HG02623 (cell line): ENCODE measurements at regions not wholly inside any gene's neighbourhood (a gene's known extent, or its start where the extent isn't known, plus 50 kb on each side); places are given as distances from the start of the nearest gene placed in this dataset.

Experiments used
- ATAC-seq: cut with Tn5 transposase; IDR thresholded peaks from one replicate; pipeline ENCODE4 v1.9.1; 2021; ENCODE audit warnings: moderate library complexity; ENCODE audit not compliant: unreplicated experiment

DNA sequence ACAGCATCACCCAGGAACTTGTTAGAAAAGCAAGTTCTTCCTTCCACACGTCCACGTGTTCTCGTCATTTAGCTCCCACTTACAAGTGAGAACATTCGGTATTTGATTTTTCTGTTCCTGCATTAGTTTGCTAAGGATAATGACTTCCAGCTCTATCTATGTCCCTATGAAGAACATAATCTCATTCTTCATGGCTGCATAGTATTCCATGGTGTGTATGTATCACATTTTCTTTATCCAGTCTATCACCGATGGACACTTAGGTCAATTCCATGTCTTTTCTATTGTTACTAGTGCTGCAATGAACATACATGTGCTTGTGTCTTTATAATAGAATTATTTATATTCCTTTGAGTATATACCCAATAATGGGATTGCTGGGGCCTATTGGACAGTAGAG lies 368.7 kb upstream of the RUNX1 start:
- no peak for ATAC-seq

DNA sequence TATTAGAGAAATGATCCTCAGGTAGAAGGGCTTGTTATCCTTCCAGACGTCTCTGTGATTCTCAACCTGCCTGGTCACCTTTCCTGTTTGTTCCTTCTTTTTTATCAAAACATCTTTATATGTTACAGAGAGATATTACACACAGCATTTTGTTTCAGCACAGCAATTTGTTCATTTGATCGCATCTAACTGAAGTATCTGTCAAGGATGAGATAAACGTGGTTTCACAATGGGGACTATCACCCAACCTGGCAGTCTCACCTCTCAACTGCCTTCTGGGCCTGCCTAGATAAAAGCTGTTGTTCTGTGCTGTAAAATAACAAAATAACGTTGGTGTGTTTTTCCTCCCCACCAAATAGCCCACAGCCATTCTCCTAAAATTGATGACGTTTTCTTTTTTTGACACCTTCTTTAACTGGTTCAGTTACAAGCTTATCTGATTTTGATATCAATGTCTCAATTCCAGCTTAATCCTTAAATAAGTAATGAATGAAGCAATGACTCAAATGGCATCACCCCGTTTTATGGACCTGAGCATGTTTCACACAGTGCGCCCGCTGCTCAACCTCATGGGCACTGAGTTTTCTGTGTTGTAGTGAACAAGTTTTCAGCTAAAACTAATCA lies 367.9 kb upstream of the RUNX1 start:
- ATAC-seq: no peak

DNA sequence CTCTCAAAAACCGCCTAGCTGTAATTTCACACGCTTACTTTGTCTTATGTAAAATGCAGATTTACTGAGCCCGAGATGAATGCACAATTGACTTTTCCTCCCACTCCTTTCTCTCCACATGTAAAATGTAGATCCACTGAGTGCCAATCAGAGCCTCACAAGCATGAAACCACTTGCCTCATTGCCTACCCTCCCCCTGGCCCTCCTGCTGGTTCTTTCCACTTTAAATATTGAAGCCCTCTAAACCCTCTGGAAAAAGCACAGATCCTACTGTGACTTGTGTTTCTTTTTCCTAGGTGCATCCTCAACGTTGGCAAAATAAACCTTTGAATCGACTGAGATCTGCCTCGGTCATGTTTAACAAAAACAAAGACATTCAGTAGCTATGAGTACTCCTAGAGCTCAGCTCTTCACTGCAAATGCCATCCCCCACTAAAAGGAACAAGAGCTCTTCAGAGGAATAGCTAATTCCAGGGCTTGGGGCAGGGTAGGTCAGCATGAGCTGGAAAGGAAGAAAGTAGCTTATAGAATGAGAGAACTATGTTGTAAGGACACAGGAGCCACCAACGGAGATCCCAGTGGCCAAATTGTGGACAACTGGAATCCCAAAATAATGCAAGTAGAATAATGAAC lies 365.5 kb upstream of the RUNX1 start:
- ATAC-seq: no peak

DNA sequence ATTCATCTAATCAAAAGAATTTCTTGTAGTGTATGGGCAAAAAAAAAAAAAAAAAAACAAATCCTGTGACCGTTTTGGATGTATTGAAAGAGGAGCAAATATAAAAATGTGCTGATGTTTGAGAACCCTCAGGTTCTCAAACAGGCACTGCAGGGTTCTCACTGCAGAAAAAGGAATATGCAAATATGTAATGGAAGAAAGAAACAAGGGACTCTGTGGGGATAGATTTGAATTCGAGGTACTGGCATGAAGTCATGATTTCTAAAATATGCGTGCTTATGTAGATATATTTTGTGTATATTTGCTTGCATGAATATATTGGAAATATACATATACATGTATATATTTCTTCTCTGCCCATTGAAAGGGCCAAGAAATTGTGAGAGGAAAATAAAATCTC lies 365.0 kb upstream of the RUNX1 start:
- no peak for ATAC-seq

DNA sequence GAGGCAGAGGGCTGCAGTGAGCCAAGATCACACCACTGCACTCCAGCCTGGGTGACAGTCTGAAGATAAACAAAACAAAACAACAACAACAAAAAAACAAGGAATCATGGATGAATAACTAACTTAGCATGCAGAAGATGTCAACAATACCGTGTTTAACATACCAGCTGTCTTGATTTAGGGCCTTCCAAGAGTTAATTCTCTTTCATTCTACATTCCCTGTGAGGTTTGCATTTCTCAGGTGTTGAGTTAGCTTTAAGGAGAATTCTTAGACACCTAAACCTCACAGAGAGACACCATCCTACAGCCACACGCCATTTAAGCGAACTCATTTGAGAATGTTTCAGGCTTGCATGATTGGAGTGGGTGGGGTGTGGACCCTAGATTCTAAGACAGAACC lies 363.1 kb upstream of the RUNX1 start:
- no peak for ATAC-seq

DNA sequence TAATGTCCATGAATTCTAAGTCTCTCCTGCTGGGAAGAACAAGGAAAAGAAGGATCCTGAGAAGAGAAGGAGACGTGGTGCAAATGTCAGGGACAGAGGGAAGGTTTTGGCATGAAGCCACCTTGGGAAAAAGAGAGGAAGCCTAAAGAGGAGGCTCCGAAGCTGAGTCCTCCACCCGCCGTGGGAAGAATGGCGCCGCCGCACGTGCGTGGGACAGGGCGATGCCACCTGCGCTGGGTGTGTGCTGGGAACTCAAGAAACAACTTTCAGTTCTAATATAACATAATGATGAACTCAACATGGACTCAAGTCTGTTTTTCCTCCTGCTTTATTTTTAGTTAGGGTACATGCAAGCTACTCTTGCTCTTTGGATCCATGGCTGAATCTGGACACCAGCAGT lies 362.3 kb upstream of the RUNX1 start:
- ATAC-seq: no peak

DNA sequence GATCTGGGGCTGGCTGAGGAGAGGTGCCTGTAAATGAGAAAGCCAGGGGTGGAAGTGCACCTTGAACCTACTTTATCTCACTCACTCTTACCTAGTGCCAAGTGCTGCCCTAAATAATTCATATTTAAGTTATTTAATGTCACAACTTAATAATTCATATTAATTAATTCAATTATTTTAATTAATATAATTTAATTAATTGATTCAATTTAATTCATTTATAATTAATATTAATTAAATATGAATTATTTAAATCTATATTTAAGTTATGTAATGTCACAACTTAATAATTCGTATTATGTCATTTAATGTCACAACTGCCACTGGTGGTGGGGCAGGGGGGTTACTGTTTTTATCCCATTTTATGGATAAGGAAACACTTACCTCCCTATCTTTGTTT lies 361.6 kb upstream of the RUNX1 start:
- ATAC-seq: no peak

DNA sequence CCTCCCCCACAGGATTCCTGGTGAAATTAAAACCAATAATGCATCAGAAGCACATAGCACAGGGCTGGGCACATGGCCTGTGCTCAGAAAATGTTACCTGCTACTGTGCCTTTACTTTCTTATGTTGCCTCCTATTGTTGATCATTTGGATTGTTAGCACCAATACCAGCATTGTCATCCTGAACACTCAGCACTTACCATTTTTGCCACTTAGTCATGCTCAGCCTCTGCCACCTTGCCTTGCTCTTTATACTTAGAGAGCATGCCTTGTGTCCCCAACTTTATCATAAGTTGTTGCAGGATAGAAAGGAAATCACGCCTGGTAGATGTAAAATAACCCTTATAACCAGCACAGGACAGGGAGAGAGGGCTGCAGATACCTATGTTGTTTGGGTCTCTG lies 361.0 kb upstream of the RUNX1 start:
- ATAC-seq: no peak

DNA sequence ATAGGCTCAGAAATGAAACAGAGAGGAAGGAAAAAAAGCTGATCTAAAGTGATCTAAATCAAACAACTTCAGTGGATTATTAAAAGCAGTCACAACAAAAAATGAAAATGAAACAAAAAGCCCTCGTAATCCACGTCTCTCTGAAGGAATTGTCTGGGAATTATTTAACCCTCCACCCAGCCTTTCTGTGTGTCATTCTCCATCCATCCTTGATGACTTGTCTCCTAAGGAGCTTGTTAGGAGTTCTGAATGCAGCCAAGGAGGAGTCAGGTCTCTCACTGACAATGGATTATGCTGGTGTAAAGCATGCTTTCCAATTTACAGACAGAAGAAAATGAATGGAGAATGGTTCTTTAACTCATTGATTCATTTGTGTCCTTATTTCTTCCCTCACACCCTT lies 359.3 kb upstream of the RUNX1 start:
- ATAC-seq: no peak

DNA sequence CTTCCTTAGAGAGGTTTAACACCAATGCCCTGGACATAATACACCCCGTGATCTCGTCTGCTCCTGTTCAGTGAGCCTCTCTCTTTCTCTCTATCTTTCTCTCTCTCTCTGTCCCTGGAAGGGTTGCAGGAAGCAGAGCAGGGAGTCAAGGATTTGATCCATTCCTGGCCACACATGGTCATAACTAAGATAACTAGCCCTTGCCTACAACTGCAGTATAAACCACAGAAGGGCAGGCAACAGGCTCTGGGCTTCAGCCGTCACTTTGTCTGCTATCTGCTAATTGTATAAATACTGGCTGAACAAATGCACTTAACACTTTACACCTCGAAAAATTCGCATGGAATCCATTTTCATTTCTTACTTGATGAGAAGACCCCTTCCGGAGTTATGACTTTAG lies 357.5 kb upstream of the RUNX1 start:
- ATAC-seq: no peak

DNA sequence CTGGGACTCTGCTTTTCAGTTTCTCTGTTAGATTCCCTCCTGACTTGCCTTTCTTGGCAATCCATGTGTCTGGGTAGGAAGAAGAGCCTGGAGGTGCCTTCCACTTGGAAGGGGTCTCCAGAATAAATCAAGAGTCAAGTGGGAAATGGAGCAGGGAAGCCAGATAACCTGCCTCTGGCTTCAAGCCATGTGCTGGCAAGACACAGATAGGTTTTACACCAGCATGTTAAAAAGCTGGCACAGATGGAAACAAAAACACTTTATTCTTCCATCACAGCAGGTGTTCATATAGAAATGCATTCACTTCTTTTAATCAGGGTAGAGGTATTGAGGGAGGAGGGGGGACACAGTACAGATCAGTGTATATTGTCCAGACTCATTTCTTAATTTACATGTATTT lies 356.9 kb upstream of the RUNX1 start:
- ATAC-seq: no peak

DNA sequence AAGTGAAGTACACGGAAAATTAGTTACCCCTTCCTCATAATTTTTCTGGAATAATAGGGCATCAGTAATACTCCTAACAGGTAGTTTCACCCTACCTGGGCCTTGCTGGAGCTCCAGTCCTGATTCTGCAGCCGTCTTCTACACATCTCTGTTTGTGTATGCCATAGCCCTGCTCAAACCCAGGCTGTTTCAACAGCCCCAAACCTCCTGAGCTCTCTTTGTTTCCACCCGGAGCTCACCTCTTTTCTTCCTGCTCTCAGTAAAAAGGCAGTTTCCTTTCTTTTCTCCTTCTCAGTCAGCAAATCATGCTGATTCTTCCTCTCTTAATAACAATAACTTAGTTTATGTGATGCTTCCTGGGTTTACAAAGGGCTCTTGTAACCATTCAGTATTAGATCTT lies 355.1 kb upstream of the RUNX1 start:
- ATAC-seq: no peak

DNA sequence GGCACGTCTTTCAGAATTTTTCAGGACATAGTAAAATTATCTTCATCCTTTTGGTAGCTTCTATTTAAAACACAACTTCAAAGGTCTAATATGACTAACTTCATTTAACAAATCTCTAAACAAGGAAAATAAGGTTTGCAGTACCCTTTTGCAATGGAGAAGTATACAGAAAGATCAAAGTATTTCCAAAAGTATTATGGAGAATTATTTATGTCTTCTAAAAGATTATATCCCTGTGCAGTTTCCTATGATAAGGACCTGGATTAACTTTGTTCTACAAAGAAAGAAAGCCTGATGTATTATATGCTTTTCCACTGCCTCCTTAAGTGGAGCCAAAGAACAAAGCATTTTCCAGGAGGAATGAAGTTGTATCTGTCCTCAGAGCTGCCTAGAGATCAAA lies 353.0 kb upstream of the RUNX1 start:
- ATAC-seq: no peak

DNA sequence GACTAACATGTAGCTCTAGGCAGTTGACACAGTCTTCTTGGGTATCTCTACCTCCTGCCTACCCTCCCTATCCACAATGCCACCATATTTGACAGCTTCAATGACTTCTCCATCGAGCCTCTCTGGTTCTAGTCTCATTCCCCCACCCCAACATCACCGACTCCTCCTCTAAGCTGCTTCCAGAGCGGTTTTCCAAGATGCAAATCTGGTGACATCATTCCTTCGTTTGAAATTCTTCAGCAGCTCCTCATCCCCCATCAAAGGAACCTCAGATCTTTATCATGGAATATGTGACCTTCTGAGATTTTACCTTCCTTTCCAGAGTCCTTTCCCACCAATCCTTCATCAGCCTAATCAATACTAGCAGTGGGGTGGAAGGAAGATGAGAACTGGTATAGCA lies 352.4 kb upstream of the RUNX1 start:
- ATAC-seq: no peak

DNA sequence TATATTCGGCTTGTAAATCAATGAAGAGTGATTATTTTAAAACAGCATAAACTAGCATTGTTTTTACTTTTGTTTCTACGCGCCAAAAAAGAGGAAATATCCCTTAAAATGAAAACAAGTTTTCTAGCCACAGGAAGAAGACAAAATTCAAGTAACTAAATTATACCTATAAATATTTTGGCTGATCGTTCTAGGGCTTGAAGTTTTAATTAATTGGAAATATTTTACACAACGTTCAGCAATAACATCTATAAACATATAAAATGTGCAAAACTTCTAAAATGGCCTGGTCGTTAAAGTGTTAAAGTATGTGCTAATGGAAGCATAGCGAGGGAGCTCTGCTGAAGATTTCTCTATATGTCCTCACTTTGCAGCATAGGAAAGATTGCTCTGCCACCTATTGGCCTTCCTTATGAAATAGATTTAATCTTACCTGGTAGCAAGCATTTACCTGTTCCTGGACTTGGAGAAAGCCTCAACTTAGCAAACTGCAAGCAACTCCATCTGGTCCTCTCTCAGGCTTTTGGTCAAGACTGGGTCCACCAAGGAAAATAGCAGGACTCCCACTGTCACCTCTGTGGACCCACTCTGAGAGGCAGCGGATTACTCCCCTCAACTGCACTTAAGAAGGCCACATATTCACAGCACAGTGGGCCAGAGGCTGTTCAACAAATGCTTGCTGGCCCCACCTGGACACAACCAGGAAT lies 351.3 kb upstream of the RUNX1 start:
- no peak for ATAC-seq

DNA sequence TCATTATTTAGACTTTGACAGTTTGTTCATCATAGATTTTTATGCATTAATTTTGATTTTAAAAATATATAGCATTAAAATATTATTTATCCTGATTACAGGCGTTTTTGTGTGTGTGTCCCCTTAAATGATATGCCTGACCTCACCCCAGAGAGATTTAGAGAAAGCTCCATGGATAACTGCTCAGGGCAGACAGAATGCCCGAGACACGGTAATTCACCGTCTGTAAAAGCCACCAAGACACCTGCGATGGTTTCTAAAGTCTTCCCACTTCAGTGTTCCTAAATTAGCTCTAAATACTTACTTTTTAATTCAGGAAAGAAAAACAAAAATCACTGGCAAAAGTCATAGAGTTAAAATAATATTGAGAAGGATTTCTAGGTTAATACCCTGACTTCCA lies 350.6 kb upstream of the RUNX1 start:
- no peak for ATAC-seq

DNA sequence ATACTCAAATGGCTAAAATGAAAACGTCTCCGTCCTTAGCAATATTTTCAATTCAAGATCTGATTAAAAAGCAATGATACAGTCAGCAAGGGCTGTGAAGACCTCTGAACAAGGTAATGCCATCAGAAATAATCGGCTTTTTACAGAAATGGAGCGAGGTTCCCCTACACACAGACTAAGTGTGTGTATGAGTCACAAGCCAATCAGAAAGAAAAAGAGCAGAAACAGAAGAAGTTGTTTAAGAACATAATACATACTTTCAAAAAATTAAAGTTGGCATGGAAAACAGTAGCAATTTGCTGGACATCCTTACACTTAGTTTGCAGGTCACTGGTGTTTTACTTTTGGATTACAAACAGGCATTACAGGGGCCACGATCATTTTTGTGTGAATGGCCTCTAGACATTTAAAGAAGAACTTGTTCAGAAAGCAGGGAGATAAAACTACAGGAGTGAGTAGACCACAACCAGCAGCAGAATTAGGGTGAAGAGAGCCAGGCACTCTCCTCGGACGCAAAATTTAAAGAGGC lies 350.0 kb upstream of the RUNX1 start:
- no peak for ATAC-seq

DNA sequence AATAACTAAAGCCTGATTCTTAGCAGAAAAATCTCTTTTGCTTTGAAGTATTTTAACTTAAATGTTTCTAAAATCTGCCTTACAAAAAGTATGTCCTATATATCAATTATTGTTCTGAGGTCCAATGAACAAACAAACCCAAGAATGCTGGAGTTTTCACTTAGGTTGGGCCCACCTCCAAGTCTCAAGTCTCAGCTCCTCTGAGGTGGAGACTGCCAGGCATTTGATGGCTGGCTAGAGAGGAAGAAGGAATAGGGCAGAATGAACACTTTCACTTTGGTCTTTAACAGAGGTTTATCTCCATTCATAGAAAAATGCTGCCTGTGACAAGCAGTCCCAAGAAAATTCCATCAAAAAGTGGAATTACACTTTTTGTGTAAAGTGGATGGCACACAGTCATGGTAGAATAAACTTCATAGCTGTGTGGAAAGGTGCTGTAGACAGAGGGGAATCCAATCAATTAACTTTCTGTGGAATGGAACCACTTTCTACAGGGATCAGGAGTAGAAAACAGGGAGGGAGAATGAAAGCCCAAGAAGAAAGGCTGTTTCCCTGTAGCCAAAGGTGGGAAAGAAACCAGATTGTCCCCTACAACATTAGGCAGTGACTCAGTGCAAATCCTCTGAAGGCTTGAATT lies 349.4 kb upstream of the RUNX1 start:
- ATAC-seq: no peak

DNA sequence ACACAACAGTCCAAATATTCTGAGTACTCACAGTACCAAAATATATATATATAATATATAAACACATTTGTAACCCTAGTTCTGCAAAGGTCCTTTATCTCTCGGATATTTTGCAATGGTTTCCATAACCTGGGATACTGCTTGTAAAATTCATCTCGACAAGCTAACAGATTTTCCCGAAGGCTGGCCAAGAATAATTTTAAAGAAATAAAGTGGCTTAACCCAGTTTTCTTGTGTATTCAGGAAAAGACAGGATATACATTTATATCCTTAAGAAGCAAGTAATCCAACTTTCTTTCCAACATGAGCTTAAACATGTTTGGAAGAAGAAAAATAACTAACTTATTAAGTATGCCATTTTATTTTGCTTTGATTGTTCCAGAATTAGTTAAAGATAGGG lies 348.7 kb upstream of the RUNX1 start:
- no peak for ATAC-seq

DNA sequence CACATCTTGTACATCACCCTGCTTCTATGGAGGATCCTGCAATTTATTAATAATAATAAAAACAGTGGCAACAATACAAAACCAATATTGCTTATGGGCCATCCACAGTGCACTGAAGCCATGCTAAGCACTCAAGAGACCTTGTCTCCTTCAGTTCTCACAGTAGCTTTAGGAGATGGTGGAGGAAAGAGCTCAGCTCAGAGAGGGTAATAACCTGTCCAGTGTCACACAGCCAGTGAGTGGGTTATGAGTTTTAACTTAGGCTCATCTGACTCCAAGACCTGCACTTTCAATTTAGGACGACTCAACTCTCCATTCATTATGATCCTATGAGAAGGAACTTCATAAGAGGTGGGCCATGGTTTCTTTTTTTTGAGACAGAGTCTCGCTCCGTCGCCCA lies 347.6 kb upstream of the RUNX1 start:
- ATAC-seq: no peak

DNA sequence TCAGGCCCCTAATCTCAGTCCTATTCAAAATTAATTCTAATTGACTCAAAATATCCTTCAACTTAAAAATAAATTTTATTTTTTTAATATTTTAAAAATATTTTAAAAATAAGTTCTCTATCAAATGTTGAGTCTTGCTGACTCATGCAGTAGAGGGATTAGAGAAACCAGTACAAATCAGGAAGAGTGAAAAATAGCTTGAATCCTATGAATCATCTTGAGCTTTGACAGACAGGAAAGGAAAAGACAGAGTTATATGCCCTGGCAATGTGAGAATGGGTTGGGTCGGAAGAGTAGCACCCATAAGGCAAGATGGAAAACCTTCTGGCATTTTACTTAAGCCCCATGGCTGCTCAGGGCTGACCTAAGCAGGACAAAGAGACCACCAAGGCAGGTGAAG lies 346.6 kb upstream of the RUNX1 start:
- ATAC-seq: no peak
